B cell (primary cell): ENCODE measurements at regions not wholly inside any gene's neighbourhood (a gene's known extent, or its start where the extent isn't known, plus 50 kb on each side); places are given as distances from the start of the nearest gene placed in this dataset.

Experiments used
- ATAC-seq: fragments of 200-7000 bp; cut with Tn5 transposase; one replicate; pipeline ENCODE4 v1.10.0; 2021; ENCODE audit warnings: low read depth, mild to moderate bottlenecking, moderate number of reproducible peaks, moderate library complexity
- CTCF ChIA-PET: fragments of 350-600 bp; sonication (Branson Sonifier 250); formaldehyde crosslinking; loops from one replicate; lab custom pipeline; 2021; ENCODE audit warnings: antibody characterized with exemption, inconsistent platforms; lab: Charles Lee
- POLR2A ChIA-PET: fragments of 350-600 bp; sonication (Branson Sonifier 250); formaldehyde crosslinking; loops from one replicate; lab custom pipeline; 2021; ENCODE audit warnings: antibody characterized with exemption; lab: Charles Lee
- DNase-seq: peaks from one replicate; pipeline ENCODE4 v3.0.0; 2013
- H2AFZ ChIP-seq: 2 replicates; pipeline ENCODE4 v1.6.1; 2012; ENCODE audit warnings: mild to moderate bottlenecking, low read depth, low read length; ENCODE audit not compliant: insufficient read depth, poor library complexity, severe bottlenecking
- H3K27ac ChIP-seq, 2 donors: 1 replicate in 1 of 2; 2 replicates in 1 of 2; pipeline ENCODE4 v1.5.1; 2012 to 2013; ENCODE audit warnings: low read length in 2 of 2, mild to moderate bottlenecking in 2 of 2, moderate library complexity in 1 of 2
- H3K27me3 ChIP-seq, 4 experiments: fragments of 200-600 bp in 1 of 4; sonication (generic) in 1 of 4; replicated peaks in 1 of 4; 1 replicate in 2 of 4; 2 replicates in 2 of 4; pipeline versions ENCODE4 v1.6.1 to v1.7.0; 2013 to 2016; ENCODE audit warnings: low read length in 3 of 4, mild to moderate bottlenecking in 2 of 4, mixed read lengths in 1 of 4, moderate library complexity in 1 of 4; ENCODE audit not compliant: insufficient read depth in 4 of 4, control insufficient read depth in 3 of 4; ENCODE audit errors: control extremely low read depth in 1 of 4
- H3K36me3 ChIP-seq, 2 experiments: replicated peaks in 1 of 2; 1 replicate in 1 of 2; 2 replicates in 1 of 2; pipeline versions ENCODE4 v1.6.1 to v1.7.1; 2013; ENCODE audit warnings: low read length in 1 of 2; ENCODE audit not compliant: insufficient read depth in 2 of 2, control insufficient read depth in 1 of 2; ENCODE audit errors: control extremely low read depth in 1 of 2, extremely low read depth in 1 of 2
- H3K4me1 ChIP-seq, 2 donors: fragments of 200-600 bp in 1 of 2; sonication (generic) in 1 of 2; 1 replicate in 1 of 2; 2 replicates in 1 of 2; pipeline versions ENCODE4 v1.5.1 to v1.6.1; 2013 to 2017; ENCODE audit warnings: low read length in 2 of 2; ENCODE audit not compliant: control insufficient read depth in 2 of 2, insufficient read depth in 2 of 2
- H3K4me2 ChIP-seq: replicated peaks from 2 replicates; pipeline ENCODE3; 2012; ENCODE audit warnings: mild to moderate bottlenecking, low read depth, low read length; ENCODE audit not compliant: poor library complexity, severe bottlenecking
- H3K4me3 ChIP-seq, 5 experiments: fragments of 200-600 bp in 1 of 5; sonication (generic) in 1 of 5; 1 replicate in 3 of 5; 2 replicates in 2 of 5; pipeline versions ENCODE4 v1.5.1 to v1.7.0; 2011 to 2016; ENCODE audit warnings: low read length in 4 of 5, mild to moderate bottlenecking in 4 of 5, low read depth in 2 of 5, control low read depth in 1 of 5, moderate library complexity in 1 of 5; ENCODE audit not compliant: insufficient read depth in 1 of 5; ENCODE audit errors: control extremely low read depth in 1 of 5, extremely low read depth in 1 of 5
- H3K79me2 ChIP-seq: fragments of 200-600 bp; sonication (generic); one replicate; pipeline ENCODE4 v1.6.0; 2016; ENCODE audit warnings: low read length; ENCODE audit not compliant: control insufficient read depth, insufficient read depth
- H3K9ac ChIP-seq: fragments of 200-600 bp; sonication (generic); 2 replicates; pipeline ENCODE4 v1.6.1; 2017; ENCODE audit warnings: mild to moderate bottlenecking, low read length, moderate library complexity
- H3K9me3 ChIP-seq, 3 donors: one replicate each; pipeline versions ENCODE4 v1.6.1 to v1.7.1; 2013; ENCODE audit warnings: low read length in 2 of 3; ENCODE audit not compliant: control insufficient read depth in 2 of 3, insufficient read depth in 1 of 3; ENCODE audit errors: control extremely low read depth in 1 of 3
- H4K20me1 ChIP-seq: 2 replicates; pipeline ENCODE4 v1.6.0; 2012; ENCODE audit warnings: mild to moderate bottlenecking, low read length; ENCODE audit not compliant: insufficient read depth, control insufficient read depth, poor library complexity, severe bottlenecking
- H3K27ac Mint-ChIP-seq: one replicate; pipeline ENCODE4 v1.8.0; 2021; ENCODE audit warnings: mixed read lengths
- H3K27me3 Mint-ChIP-seq: one replicate; pipeline ENCODE4 v1.8.0; 2021; ENCODE audit warnings: mixed read lengths
- H3K4me1 Mint-ChIP-seq: one replicate; pipeline ENCODE4 v1.8.0; 2021; ENCODE audit warnings: mixed read lengths
- H3K4me3 Mint-ChIP-seq: one replicate; pipeline ENCODE4 v1.8.0; 2021; ENCODE audit warnings: mixed read lengths
- H3K9me3 Mint-ChIP-seq: one replicate; pipeline ENCODE4 v1.8.0; 2022; ENCODE audit warnings: mixed read lengths; ENCODE audit not compliant: insufficient read depth
- CTCF ChIP-seq: fragments of 200-600 bp; IDR thresholded peaks from one replicate; pipeline ENCODE4 v1.8.0; 2022; ENCODE audit warnings: antibody characterized with exemption, mild to moderate bottlenecking
- EZH2 ChIP-seq: IDR thresholded peaks from 2 replicates; pipeline ENCODE4 v1.6.1; 2012; ENCODE audit warnings: borderline replicate concordance, low read depth, mild to moderate bottlenecking, moderate library complexity, low read length; ENCODE audit not compliant: insufficient read depth, poor library complexity, severe bottlenecking
- WGBS: methylation state at CpG from one replicate; pipeline ENCODE4 v1.1.5; 2013; ENCODE audit warnings: missing lambda C conversion rate; ENCODE audit not compliant: insufficient coverage; 5-methylcytosine and 5-hydroxymethylcytosine counted together
- intact Hi-C: fragments of 100-400 bp; cut with micrococcal nuclease; formaldehyde crosslinking; loops from one replicate; pipeline ENCODE4 v1.10.0; 2022

DNA sequence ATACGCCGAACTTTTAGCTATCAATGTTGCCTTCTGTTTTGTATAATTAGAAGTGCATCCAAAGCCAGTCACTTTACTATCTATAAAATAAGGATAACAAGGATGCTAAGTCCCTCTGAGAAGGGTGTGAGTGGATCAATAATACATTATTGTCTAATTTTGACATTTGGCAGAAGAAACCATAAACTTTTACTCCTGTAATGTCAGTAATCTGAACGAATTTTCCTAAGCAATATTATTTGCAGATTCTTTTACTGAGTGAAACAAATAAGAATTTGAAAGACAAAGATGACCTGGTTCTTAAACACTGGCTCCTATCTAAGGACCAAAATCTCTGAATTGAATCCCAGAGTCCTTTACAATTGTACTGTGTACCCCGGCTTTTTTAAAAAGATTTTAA is 126.6 kb upstream of the TMEM161B start:
- Mint-ChIP-seq H3K4me3 (no peak overlapping the region), H3K4me1 (no peaks in the 10 kb centered on the region), H3K9me3 (no peaks in the 10 kb centered on the region), H3K27me3 (peaks cover 17% of the 10 kb centered on the region), H3K27ac (no peak overlapping the region)
- peaks cover 0 to 2% (median 0%) of the 10 kb centered on the region in 4 experiments for H3K27me3 ChIP-seq
- ChIA-PET CTCF (no interaction called here), POLR2A (no interaction called here)
- no peaks in the 10 kb centered on the region for H3K79me2 ChIP-seq
- intact Hi-C loops = no loop called here
- no CpG with 5 or more reads among the region's 4 CpGs for WGBS
- ATAC-seq = no peak
- TF ChIP-seq CTCF (no peak), EZH2 (no peak)
- no peaks in the 10 kb centered on the region for H3K9me3 ChIP-seq
- H4K20me1 ChIP-seq = no peaks in the 10 kb centered on the region
- no peak overlapping the region for H3K9ac ChIP-seq
- no peaks in the 10 kb centered on the region for H3K4me1 ChIP-seq
- H2AFZ ChIP-seq = no peak overlapping the region
- H3K27ac ChIP-seq = no peak overlapping the region
- H3K4me3 ChIP-seq = no peak overlapping the region
- H3K4me2 ChIP-seq = no peak overlapping the region
- H3K36me3 ChIP-seq = no peaks in the 10 kb centered on the region
- DNase-seq = no peak

GRCh38 chr5:88394536-88395175 is 126.0 kb upstream of the TMEM161B start:
- Histone ChIP-seq H3K4me1 (no peaks in the 10 kb centered on the region), H3K36me3 (no peaks in the 10 kb centered on the region), H3K27ac (no peak overlapping the region), H3K79me2 (no peaks in the 10 kb centered on the region), H2AFZ (no peak overlapping the region), H3K9ac (no peak overlapping the region), H3K9me3 (no peaks in the 10 kb centered on the region), H3K4me2 (no peak overlapping the region), H3K4me3 (no peak overlapping the region), H3K27me3 (peaks cover 0 to 2% (median 0%) of the 10 kb centered on the region in 4 experiments), H4K20me1 (no peaks in the 10 kb centered on the region)
- Mint-ChIP-seq H3K27me3 (peaks cover 21% of the 10 kb centered on the region), H3K9me3 (no peaks in the 10 kb centered on the region), H3K4me3 (no peak overlapping the region), H3K27ac (no peak overlapping the region), H3K4me1 (no peaks in the 10 kb centered on the region)
- ChIA-PET CTCF (no interaction called here), POLR2A (no interaction called here)
- no peak for TF ChIP-seq CTCF
- no peak for TF ChIP-seq EZH2
- WGBS = no CpG with 5 or more reads among the region's 8 CpGs
- intact Hi-C loops = no loop called here
- no peak for ATAC-seq
- no peak for DNase-seq
